Hepatocyte (in vitro differentiated cells): ENCODE measurements at regions not wholly inside any gene's neighbourhood (a gene's known extent, or its start where the extent isn't known, plus 50 kb on each side); places are given as distances from the start of the nearest gene placed in this dataset.

Experiments used
- CTCF ChIP-seq: fragments of 200-600 bp; sonication (generic); IDR thresholded peaks from 2 replicates; pipeline ENCODE4 v1.5.1; 2016; ENCODE audit warnings: antibody characterized with exemption, mild to moderate bottlenecking; ENCODE audit not compliant: poor library complexity
- EZH2 ChIP-seq: fragments of 200-600 bp; sonication (generic); IDR thresholded peaks from 2 replicates; pipeline ENCODE4 v1.6.1; 2016; ENCODE audit warnings: antibody characterized with exemption, mild to moderate bottlenecking, borderline replicate concordance
- EZH2phosphoT487 ChIP-seq: fragments of 200-600 bp; sonication (generic); IDR thresholded peaks from one replicate; pipeline ENCODE4 v1.6.1; 2018; ENCODE audit warnings: antibody characterized with exemption, mild to moderate bottlenecking, low read depth, moderate library complexity; ENCODE audit not compliant: unreplicated experiment, severe bottlenecking

DNA sequence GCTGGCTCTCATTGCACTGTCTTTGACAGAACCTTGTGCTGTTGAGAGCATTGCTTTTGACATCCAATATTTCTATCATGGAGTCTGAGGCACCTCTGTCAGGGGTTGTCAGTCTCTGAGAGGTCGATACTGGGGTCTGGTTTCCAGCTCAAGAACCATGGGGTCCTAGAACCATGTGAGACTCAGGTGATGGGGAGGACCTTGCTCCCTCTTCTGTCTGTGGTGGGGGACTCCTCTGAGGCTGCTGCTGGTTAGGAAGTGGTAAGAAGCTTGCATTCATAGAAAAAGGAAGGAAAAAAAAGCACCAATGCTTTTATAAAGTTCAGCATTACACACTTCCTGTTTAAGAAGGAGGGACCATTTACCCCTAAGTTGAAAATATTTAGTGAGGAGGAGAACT lies 91.8 kb upstream of the CD44 start:
- TF ChIP-seq CTCF = no peak
- no peak for TF ChIP-seq EZH2phosphoT487
- no peak for TF ChIP-seq EZH2
